AG20443 (cell line): ENCODE measurements at regions not wholly inside any gene's neighbourhood (a gene's known extent, or its start where the extent isn't known, plus 50 kb on each side); places are given as distances from the start of the nearest gene placed in this dataset.
"Not testable (repeated sequence)": the region's sequence is repeated elsewhere in the genome, so short reads cannot be mapped to it uniquely, and the experiment has no call there.

Experiments used
- DNase-seq: peaks from one replicate; pipeline ENCODE4 v3.0.0; 2012; ENCODE audit warnings: low spot score, mixed read lengths

DNA sequence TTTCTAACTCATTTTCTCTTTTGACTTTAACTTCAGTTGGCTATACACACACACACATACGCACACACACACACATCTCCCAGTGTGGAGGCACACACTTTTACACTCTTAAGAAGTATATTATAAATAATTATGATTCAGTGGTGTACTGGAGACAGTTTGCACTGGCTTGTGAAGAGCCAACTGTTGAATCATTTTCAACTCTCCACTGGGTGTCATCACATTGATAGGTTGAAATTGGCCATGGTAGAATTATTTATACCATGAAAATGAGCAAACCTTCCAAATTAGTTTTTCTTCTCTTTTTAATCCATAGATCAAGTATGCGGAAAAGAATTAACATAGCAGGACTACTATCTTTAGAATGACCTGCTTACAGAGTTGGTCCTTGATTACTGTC lies 407.1 kb downstream of the BMP2 start:
- no peak for DNase-seq

DNA sequence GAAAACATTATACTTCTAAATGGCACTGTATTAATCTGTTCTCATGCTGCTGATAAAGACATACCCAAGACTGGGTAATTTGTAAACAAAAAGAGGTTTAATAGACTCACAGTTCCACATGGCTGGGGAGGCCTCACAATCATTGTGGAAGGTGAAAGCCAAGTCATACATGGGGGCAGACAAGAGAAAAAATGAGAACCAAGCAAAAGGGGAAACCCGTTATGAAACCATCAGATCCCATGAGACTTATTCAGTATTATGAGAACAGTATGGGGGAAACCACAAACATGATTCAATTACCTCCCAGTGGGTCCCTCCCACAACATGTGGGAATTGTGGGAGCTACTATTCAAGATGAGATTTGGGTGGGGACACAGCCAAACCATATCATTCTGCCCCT lies 408.3 kb downstream of the BMP2 start:
- not testable (repeated sequence) for DNase-seq

DNA sequence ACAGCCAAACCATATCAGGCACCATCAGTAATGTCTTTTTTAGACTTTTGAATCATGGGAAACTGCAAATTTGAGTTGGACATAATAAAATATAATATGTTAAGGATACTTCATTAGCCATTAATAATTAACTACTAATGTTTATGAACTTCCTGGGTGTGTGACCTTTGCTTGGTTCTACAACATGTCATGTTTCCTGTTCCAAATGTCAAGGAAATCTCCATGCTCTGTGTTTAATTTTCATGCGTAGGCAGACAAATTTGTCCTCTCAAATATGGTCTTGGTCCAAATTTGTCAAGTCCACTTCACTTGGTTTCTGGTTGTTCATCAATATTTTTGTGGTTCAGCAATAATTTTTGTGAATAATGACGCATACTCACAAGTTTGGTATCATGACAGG lies 410.5 kb downstream of the BMP2 start:
- DNase-seq: no peak

DNA sequence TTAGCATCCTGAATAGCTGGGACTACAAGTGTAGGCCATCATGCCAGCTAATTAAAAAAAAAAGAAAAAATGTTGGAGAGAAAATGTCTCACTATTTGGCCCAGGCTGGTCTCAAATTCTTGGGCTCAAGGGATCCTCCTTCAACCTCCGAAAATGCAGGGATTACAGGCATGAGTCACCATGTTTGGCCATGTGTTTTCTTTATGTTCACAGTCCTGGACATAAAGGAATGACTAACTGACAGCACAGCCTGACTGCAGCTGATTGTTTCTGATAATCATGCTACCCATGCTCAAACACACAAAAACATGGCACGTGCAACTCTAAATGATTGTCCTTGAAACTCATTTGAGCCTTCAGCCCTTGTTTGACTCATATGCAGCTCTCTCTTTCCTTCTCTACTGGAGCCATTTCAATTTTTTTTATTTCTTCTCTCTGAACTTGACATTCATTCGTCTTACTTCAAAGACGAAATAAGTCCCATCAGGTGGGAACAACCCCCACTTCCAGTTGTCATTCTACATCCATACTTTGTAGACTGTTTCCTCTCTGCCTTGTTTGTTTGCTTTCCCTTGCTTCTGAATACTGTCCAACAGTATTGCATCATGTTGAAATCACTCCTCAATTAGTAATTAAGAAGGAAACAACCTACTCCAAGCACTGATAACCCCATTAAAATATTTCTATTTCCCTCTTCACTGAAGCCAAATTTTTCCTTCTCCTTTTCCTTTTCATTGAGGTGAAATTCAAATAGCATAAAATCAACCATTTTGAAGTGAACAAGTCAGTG lies 413.0 kb downstream of the BMP2 start:
- DNase-seq: no peak

DNA sequence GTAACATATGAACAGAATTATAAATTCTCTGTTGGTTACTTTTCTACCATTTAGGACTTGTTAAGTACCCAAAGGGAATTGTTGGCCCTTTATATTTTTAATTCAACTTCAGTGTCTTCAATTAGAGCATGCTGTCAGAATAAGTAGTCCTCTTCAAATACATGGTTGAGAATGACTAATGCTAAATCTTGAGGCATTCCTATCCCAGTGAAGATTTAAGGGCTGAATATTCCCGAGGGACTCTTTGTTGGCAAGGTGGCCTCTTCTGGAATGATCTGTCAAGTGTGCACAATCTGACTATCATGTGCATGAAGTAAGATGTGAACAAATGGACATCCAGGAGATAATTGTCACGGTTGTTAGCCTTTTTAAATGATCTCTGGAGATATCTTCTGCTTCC lies 421.7 kb downstream of the BMP2 start:
- no peak for DNase-seq

DNA sequence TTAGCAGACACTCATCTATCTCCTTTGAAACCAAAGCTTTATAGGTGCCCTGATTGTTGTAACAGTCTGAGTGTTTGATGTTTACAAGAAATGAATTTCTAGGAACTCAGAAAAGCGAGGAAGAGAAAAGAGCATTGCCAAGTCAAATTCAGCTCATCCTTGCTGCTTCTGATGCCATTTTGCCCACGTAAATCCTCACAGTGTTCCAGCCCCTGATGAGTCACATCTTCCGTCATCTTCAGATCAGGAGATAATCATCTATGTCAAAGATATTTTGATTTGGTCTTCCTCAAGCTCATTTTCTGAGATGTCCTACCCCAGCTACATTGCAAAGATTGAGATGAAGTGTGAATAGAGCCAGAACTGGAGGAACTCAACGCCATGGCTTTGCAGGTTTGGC lies 426.2 kb downstream of the BMP2 start:
- no peak for DNase-seq

DNA sequence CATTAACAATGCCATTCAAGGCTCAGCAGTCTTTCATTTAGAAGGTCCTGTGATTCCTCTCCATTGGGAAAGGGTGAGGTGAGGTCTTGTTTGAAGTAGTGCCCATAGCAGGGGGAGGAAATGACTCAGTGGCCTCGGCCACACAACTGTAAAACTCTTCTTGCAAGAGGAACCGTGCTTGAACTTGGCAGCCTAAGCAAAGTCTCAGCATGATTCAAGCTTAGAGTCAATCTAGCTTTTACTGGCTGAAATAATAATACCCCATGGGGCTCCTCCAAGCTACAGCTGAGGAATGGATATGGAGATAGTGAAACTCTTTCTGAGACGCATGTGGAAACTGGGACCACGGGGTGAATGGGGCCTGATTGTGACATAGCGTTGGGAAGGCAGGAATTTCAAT lies 428.2 kb downstream of the BMP2 start:
- DNase-seq: no peak

DNA sequence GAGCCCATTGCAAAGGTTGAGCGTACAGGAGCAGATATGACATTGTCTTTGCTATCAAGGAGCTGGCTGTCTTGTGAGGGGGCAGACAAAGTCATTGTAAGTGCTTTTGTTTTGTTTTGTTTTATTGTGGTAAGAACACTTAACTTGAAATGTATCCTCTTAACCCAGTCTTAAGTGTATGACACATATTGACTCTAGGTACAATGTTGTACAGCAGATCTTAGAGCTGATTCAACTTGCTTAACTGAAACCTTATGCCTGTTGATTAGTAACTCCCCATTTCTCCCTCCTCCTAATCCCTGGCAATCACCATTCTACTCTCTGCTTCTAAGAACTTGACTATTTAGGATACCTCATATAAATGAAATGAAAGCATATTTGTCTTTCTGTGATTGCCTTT lies 429.0 kb downstream of the BMP2 start:
- DNase-seq: no peak

DNA sequence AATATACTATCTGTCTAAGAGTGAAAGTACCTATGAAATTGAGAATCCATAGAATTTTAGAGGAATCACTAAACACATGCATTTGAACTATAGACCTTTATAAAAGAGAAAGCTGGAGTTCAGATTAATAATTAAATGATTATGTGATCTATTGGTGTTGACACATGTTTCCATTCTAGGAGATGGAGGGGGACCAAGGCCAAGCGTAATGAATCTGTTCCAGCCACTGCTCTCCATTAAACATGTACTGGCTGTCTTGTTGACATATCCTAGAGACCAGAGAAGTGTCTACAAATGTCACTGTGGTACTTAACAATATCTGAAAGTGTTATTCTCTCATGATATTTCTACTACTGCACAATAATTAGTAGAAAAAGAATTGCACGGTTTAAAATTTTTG lies 432.4 kb downstream of the BMP2 start:
- DNase-seq: no peak

DNA sequence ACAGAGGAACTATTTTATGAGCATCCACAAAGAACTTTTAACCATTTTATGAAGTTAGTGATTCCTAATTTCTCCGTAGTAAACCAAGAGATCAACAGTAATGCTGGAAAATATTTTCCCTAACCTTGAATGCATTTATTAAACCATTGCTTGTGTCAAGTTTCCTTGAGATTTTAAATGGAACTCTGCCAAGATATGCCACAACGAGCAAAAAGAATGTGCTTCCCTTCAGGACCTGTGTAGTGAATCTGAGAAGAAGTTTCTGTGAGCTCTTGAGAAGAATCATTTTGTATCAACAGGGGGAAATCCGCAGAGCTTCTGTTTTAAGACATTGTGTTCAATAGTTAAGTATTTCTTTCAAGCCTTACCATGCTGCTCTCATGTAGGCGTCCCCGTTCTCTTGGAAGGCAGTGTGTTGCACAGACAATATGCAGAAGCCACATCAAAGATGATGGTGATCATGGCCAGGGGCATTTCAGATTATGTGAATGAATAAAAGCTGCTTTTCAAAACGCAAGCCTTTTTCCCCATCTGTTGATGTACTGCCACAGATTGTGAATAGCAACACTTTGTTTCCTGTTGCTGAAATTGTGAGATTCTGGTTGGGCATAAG lies 439.8 kb downstream of the BMP2 start:
- DNase-seq: no peak

DNA sequence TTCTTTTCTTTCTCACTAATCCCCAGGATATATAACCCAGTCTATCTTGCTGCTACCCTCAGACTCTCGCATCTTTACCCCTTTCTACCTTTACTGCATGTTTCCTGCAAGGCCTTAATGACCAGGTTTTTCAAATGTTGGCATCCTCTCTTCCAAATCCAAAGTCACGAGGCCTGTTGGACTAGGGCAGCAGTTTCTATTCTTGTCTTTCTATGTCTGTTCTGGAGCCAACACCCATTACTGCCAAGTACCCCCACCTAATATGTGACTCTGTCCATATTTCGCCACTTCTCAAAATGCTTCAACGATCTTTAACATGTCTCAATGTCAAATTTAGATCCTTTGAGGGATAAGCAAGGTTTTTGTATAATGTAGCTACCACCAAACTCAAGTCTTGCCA lies 443.4 kb downstream of the BMP2 start:
- DNase-seq: no peak

DNA sequence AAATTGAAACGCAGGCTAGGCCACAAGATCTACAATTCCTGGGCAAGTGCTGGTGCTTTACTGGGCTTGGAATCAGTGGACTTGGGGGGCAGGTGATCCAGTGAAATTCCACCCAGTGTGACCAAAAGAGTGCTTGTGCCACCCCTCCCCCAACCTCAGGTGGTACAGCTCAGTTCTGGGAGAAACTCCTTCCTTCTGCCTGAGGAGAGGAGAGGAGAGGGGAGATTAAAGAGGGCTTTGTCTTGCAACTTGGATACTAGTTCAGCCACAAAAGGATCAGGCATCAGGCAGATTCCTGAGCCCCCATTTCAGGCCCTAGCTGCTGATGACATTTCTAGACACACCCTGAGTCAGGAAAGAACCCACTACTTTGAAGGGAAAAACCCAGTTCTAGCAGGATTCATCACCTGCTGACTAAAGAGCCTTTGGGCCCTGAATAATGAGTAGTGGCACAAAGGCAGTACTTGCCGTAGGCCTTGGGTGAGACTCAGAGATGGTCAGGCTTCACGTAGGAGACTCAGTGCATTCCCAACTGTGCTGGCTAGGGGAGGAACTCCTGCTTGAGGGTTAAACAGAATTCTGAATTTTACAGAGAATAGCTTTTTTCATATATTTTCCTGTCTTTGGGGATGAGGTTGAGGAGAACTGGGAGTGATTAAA lies 446.7 kb downstream of the BMP2 start:
- no peak for DNase-seq

DNA sequence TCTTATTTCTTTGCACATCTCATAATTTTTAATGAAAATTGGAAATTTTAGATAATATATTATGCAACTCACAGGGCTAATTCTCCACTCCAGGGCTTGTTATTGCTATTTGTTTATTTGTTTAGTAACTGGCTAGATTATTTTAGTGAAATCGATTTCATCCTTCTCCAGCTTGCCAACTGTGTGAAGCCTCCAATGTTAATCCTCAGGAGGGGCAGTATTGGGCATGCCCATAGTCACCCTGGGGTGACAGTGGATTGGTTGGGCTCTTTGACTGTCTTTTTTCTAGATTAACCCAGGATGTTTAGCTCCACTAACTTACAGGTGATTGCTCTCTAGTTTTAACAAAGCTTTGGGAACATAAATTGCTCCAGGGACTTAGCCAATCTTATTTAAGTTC lies 450.1 kb downstream of the BMP2 start:
- no peak for DNase-seq

DNA sequence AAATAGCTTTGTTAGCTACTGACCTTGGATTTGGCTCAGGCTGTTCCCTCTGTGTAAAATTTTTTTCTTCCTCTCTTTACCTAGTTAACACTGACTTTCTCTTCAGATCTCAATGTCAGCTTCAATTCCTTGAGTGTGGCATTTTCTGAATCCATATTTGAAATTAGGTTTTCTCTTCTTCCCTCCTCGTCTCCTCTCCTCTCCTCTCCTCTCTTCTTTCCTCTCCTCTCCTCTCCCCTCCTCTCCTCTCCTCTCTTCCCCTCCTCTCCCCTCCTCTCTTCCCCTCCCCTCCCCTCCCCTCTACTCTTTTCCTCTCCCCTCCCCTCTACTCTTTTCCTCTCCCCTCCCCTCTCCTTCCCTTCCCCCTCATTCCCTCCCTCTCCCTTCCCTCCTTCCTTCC lies 453.3 kb downstream of the BMP2 start:
- DNase-seq: no peak

DNA sequence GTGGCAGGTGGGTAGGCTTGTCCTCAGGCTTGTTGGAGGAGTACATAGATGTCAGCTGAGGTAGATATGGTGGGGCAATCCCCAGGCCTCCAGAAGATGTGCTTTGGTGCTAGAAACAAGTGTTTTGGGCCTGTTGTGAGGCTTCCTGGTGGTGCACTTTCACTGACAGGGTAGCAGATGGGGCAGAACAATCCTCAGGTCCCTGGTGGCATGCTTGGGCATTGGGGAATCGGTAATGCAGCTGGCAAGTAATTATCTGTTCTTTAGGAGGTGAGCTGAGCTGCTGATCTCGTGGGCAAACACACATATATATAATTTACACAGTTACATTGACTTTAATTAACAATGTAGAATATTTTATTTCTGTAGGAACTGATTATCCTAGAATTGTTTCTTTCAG lies 458.7 kb downstream of the BMP2 start:
- DNase-seq: no peak

DNA sequence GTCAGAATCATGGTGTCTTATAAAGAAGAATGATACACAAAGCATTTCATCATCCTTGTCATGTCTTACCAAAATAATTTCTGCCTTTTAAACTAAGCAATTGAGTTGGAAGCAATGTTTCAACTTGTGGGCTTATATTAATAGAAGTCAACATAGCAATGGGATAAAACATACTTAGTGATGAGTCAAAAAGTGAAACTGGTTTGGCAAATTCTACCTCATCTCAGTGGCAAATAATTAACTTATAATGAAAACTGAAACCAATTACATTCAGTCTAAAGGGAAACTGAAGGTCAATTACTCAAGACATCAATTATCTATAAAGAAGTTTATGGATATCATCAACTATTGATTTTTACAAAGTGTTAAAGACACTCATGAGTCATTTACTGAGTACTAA lies 463.8 kb downstream of the BMP2 start:
- no peak for DNase-seq

DNA sequence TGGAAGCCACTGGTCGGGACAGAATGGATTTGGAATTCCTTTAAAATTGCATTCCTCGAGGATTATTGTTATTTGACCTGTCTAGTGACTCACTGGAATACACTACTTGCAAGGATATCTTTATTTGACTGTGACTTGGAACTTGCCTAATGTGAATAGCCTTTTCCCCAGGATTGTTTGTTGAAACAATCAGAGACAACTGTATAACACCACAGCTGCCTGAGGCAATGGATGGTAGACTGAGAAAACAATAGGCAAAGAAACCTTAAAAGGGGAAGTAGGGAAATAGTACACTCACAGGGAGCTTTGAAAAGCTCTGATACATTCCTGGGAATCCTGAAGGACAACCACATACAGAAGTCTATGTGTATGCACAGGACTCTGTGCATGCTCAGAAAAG lies 465.3 kb downstream of the BMP2 start:
- no peak for DNase-seq

DNA sequence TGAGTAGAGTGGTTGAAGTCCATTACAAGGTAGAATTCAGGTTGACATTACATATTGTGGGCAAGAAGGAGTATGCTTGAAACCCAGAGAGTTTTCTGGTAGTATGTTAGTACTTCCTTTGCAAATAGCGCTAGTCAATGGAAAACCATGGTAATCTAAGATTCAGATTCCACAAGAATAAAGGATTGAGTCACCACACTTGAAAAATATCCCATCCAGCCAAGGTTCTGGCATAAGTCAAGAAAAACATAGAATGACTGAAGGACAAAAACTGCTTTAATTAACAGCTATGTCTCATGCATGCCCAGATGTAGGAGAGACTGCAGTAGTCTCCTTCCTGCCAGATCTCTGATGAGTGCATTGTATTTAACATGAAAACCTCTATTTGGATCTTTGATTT lies 469.8 kb downstream of the BMP2 start:
- DNase-seq: no peak

DNA sequence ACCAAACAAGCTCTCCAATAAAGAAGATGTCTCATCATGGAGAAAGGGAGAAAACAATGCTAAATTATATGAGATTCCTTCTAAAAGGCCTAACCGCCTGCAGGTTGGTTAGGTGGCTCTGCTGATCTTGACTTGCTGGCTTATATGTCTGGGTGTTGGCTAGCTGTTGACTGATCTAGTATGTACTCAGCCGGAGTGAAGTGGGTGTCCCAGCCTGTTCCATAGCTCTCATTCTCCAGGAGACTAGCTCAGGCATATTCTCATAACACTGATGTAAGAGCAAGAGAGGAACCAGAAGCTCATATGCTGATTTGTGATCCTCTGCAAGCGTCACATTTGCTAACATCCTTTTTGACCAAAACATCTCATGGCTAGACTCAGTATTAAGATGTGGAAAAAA lies 473.0 kb downstream of the BMP2 start:
- no peak for DNase-seq

DNA sequence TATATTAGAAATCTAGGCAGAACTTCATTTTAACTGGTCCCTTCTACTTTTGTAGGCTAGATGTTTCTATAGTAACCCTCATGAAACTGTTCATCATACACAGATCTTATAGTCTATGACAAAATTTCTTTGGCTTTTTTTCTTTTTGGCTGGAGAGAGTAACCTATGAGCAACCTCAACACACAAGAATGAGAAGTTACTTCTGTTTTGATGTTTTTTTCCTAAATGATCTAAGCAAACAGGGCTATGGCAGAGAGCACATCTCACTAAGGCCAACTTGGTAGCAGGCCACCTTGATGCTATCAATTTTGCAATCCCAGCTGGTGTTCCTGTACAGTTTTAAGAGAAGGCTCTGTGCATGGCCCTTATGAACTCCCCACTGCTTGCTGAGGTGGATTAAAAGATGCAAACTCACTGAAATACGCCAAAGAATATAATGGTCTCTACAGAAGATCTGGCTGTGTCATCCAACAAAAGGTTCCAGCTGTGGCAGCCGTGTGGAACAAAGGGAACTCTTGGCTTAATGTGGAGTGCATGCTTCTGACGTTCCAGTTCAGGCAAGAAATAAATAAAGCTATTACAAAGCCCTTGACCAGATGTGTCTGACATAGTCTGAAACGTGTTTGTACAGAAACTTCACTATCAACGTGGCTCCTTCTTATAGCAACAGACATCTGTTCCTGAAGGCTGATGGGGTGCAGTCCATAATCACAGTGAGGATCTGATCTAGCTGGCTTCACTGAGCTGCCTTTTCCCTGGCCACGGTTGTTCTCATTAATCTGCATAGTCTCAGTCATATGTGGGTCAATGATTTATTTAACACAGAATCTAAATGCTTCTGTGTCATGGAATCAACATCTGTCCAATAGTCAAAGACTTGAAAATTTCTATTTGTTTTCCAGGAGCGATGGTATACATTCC lies 481.1 kb downstream of the BMP2 start:
- DNase-seq: no peak

DNA sequence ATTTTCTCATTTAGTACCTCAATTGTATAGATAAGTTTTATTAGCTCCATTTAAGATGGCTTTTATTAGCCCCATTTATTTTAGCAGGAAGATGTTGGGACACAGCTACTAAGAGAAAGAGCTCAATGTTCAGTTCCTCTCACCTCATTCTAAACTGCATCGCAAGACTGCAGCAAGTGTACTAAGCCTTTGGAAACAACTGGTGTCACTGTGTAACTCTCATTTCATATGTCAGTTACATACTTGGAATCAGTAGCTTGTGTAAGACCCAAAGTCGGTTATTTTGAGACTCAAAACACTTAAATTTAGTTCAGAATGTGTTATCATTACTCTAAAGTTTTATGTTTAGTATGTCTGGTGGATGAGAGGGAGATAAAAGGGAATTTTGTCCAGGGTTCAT lies 482.9 kb downstream of the BMP2 start:
- no peak for DNase-seq

DNA sequence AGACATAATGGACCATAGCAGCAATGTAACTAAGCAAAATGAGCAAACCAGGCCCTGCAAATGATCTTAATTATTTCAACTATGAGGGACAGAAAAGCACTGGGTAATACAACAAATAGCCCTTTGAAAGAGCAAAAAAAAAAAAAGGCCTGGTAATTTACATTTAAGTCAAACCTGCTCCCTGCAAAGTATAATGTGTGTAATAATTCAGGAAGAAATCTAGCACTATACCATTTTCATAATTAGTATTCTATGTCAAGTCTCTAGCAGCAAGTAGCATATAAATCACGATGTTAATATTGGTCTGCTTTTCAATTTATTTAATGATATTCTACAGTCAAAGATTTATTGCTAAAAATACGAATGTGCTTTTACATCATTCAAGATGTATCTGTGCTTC lies 489.6 kb downstream of the BMP2 start:
- no peak for DNase-seq
